DND-41 (cell line): ENCODE measurements at regions not wholly inside any gene's neighbourhood (a gene's known extent, or its start where the extent isn't known, plus 50 kb on each side); places are given as distances from the start of the nearest gene placed in this dataset.

Source experiments
- CTCF ChIP-seq: IDR thresholded peaks from 2 replicates; pipeline ENCODE4 v1.5.1; 2012; ENCODE audit warnings: borderline replicate concordance, low read length, moderate library complexity, mild to moderate bottlenecking; ENCODE audit not compliant: poor library complexity, severe bottlenecking; ENCODE audit errors: extremely low read depth
- EZH2 ChIP-seq: IDR thresholded peaks from 3 replicates; pipeline ENCODE4 v1.6.1; 2012; ENCODE audit warnings: borderline replicate concordance, low read depth, mild to moderate bottlenecking, moderate library complexity, low read length, inconsistent platforms; ENCODE audit not compliant: severe bottlenecking

- TF ChIP-seq CTCF (no peak), EZH2 (no peak)
These were observed 786.8 kb downstream of the KCNJ3 start for GRCh38 chr2:155485141-155485842.
